IgD-negative memory B cell (primary cell): ENCODE measurements at regions not wholly inside any gene's neighbourhood (a gene's known extent, or its start where the extent isn't known, plus 50 kb on each side); places are given as distances from the start of the nearest gene placed in this dataset.
A peak's percentile ranks its signal among the peaks of the same experiment; 100 is the strongest.

Experiments
- H3K27ac Mint-ChIP-seq, 3 donors: one replicate each; pipeline ENCODE4 v1.8.0; 2020 to 2022; ENCODE audit warnings: mild to moderate bottlenecking in 3 of 3, mixed read lengths in 3 of 3, moderate library complexity in 1 of 3
- H3K27me3 Mint-ChIP-seq: one replicate; pipeline ENCODE4 v1.8.0; 2021; ENCODE audit warnings: mixed read lengths
- H3K36me3 Mint-ChIP-seq: one replicate; pipeline ENCODE4 v1.8.0; 2020; ENCODE audit warnings: mild to moderate bottlenecking, mixed read lengths
- H3K4me1 Mint-ChIP-seq, 3 donors: one replicate each; pipeline ENCODE4 v1.8.0; 2020 to 2022; ENCODE audit warnings: mixed read lengths in 3 of 3, mild to moderate bottlenecking in 1 of 3
- H3K4me3 Mint-ChIP-seq, 4 donors: one replicate each; pipeline ENCODE4 v1.8.0; 2020 to 2022; ENCODE audit warnings: mild to moderate bottlenecking in 4 of 4, mixed read lengths in 4 of 4, moderate library complexity in 3 of 4
- H3K9me3 Mint-ChIP-seq, 3 donors: one replicate each; pipeline ENCODE4 v1.8.0; 2020 to 2021; ENCODE audit warnings: mixed read lengths in 3 of 3, mild to moderate bottlenecking in 1 of 3

DNA sequence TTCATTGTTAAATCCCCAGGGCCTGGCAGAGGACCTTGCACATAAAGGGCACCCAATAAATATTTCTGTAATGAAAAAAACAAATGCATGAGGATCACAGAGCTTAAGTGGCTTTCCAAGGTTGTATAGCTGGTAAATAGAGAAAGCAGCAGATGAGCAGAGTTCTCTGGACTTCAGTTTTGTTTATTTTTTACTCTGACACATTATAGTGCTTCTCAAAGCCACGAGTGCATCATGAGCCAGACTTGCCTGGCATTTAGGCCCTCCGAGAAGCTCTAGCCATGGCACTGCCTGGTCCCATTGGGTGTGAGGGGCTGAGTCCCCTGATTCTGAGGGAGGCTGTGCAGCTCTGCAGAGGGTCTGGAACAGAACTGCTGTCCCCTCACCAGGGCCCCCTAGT lies 87.2 kb upstream of the ZNF32 start:
- Mint-ChIP-seq H3K4me1 (no peaks in the 10 kb centered on the region), H3K36me3 (no peaks in the 10 kb centered on the region), H3K9me3 (peaks cover 0 to 2% (median 0%) of the 10 kb centered on the region in 3 donors), H3K27me3 (peaks cover 3% of the 10 kb centered on the region), H3K27ac (no peak overlapping the region), H3K4me3 (peak overlapping the region in 1 of 4 donors; percentile 19)

DNA sequence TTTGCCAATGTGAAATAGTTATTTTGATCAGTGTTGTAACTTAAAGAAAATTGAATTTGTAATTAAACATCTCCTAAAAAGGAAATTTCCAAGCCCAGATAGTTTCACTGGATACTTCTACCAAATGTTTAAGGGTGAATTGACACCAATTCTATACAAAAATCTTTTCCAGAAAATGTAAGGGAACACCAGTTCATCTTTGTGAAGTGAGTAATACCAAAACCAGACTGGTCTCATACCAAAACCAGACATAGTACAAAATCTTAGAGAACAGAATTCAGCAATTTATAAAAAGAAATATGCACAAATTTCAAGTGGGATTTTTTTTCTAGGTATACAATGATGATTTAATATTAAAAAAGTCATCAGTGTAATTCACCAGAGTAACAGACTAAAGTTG lies 86.0 kb upstream of the ZNF32 start:
- peaks cover 0 to 6% (median 3%) of the 10 kb centered on the region in 3 donors for H3K9me3 Mint-ChIP-seq
- no peaks in the 10 kb centered on the region for H3K36me3 Mint-ChIP-seq
- peaks cover 3% of the 10 kb centered on the region for H3K27me3 Mint-ChIP-seq
- no peaks in the 10 kb centered on the region for H3K4me1 Mint-ChIP-seq
- H3K4me3 Mint-ChIP-seq = no peak overlapping the region
- H3K27ac Mint-ChIP-seq = no peak overlapping the region

DNA sequence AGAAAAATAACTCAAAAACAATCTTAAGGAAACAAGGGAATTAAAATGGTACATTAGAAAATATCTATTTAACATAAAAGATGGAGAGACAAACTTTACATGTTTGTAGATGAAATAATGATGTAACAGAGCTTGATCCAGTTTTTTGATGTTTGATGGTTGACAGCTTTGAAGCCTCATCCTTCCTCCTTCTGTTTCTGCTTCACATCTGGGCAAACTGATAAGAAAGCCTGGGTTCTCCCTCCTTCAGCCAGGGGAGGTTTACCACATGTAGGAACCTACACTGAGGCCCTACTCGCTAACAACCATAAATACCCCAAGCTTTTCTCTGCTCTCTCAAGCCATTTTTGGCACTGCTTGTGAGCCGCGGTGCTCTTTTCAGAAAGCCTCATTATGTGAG lies 82.8 kb upstream of the ZNF32 start:
- Mint-ChIP-seq H3K27ac (no peak overlapping the region), H3K4me1 (no peaks in the 10 kb centered on the region), H3K36me3 (no peaks in the 10 kb centered on the region), H3K27me3 (peaks cover 3% of the 10 kb centered on the region), H3K4me3 (no peak overlapping the region), H3K9me3 (peaks cover 7 to 21% (median 15%) of the 10 kb centered on the region in 3 donors)

DNA sequence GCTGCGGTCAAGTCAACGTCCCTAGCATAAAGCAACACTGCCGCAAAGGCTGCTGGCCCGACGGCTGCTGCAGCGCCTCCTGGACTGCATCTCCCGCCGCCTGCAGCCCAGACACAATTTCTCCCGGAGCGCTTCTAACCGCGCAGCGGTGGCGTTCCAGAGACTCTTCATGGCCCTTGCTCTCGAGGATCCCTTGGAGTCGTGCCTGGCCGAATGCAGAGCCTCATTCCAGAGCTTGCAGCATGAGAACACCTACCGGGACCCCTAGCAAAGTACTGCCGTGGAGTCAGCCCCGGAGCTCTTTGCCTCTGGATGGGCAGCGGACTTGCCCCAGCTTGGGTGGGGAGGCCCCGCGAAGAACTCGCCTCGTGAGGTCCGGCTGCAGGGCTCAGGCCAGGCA lies 79.7 kb upstream of the ZNF32 start:
- H3K4me1 Mint-ChIP-seq = no peaks in the 10 kb centered on the region
- H3K27ac Mint-ChIP-seq = no peak overlapping the region
- peaks cover 13 to 32% (median 24%) of the 10 kb centered on the region in 3 donors for H3K9me3 Mint-ChIP-seq

DNA sequence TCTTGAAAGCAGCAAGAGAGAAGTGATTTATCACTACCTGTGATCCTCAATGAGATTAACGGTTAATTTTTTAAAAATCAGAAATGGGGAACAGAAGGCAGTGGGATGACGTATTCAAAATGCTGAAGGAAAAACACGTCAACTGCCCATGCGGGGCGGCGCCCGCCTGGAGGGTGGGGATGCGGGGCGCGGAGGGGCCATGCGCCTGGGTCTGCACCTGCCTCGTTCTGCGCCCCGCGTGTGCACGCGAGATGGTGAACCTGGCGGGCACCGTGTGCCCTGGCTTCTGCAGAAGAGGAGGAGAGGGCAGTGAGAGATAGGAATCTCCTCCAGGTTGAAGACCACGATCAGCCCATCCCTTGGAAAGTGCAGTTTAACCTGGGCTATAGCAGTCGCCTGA lies 79.3 kb upstream of the ZNF32 start:
- Mint-ChIP-seq H3K27me3 (peaks cover 3% of the 10 kb centered on the region), H3K36me3 (no peaks in the 10 kb centered on the region), H3K27ac (no peak overlapping the region), H3K4me1 (no peaks in the 10 kb centered on the region), H3K4me3 (no peak overlapping the region), H3K9me3 (peaks cover 13 to 35% (median 24%) of the 10 kb centered on the region in 3 donors)

More for the DNA sequence above, 79.7 kb upstream of the ZNF32 start:
- H3K36me3 Mint-ChIP-seq = no peaks in the 10 kb centered on the region
- peaks cover 3% of the 10 kb centered on the region for H3K27me3 Mint-ChIP-seq
- H3K4me3 Mint-ChIP-seq = no peak overlapping the region

DNA sequence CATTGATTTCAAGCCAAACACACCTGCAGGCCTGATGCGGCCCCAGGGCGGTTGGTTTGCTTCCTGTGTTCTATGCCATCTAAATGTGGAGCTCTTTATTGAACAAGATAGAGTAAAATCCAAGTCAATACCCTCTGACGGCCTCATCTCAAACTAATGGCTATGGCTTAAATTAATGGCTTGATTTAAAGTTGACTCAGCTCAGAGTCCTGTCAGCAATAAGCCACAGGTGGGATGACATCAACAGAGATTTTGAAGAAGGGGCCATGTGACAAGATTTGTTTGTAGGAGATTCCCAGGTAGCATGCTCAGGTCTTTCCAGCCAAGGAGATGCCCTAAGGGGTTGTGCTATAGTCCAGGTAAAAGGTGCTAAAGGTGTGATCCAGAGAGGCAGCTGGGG lies 66.7 kb upstream of the ZNF32 start:
- Mint-ChIP-seq H3K4me1 (no peaks in the 10 kb centered on the region), H3K9me3 (peaks cover 0 to 12% (median 1%) of the 10 kb centered on the region in 3 donors), H3K27me3 (peaks cover 4% of the 10 kb centered on the region), H3K4me3 (no peak overlapping the region), H3K27ac (no peak overlapping the region), H3K36me3 (no peaks in the 10 kb centered on the region)

DNA sequence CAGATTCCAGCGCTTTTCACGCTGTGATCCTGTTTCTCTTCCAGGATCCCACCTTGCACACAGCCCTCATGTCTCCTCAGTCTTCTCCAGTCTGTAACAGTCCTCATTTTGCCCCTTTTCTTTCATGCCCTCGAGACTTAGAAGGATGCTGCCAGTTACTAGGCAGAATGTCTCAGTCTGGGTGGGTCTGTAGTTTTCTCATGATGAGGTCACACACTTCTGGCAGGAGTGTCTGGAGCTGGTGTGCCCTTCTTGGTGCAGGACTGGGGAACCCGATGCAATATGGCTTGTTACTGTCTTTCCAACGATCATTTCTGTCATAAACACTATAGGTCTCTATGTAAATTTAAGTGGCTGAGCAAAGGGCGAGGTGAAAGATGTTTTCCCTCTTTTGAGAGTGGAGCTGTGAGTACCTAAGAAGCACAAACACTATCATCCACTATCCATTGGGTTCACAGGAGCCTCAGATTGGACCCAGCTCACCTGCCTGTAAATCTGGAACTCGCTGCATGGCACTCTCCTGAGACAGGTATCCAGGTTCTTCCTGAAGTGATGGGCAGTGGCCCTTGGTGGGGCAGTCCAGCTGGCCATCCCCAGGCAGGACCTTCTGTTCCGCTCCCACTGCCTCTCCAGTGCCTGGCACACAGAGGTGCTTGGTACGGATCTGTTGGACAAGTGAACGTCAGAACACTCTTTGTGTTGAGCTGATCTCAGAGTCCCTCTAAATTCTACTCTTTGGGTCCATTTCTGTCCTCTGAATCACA lies 64.3 kb upstream of the ZNF32 start:
- no peaks in the 10 kb centered on the region for H3K4me1 Mint-ChIP-seq

DNA sequence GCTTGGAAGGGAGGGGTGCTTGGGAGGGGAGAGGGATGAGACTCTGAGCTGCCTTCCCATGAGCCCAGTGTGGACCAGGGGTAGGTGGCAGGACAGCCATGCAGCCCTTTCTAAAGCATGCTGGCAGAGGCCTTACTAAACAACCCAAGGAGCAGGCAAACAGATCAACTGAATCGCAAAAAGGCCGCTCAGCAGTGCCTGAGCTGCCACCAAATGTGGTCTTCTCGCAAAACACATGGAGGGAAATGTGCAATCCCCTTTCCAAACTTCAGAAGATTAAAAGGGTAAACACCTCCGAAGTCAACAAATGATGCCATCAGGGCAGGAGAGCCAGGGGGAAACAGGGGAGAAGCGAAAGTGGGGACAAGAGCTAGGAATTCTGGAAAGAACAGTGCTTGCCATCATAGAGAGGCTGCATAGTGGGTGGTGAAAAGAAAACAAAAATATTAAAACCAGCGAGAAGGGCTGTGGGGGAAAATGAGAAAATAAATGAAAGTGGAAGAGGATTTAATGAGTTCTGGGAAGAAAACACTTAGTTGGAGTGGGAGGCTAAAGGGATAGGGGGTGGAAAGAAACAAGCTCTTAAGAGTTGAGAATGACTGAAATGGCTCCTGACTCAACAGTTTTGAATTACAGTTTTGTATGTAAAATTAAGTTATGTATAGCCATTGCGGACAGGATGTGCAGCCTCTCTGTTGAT lies 62.2 kb upstream of the ZNF32 start:
- H3K27me3 Mint-ChIP-seq = peaks cover 4% of the 10 kb centered on the region
- peaks cover 2% of the 10 kb centered on the region for H3K36me3 Mint-ChIP-seq
- H3K4me3 Mint-ChIP-seq = no peak overlapping the region
- H3K4me1 Mint-ChIP-seq = no peaks in the 10 kb centered on the region
- peaks cover 0 to 2% (median 0%) of the 10 kb centered on the region in 3 donors for H3K9me3 Mint-ChIP-seq
- no peak overlapping the region for H3K27ac Mint-ChIP-seq

More for the DNA sequence above, 64.3 kb upstream of the ZNF32 start:
- peaks cover 0 to 4% (median 1%) of the 10 kb centered on the region in 3 donors for H3K9me3 Mint-ChIP-seq
- H3K27ac Mint-ChIP-seq = no peak overlapping the region
- no peaks in the 10 kb centered on the region for H3K36me3 Mint-ChIP-seq
- no peak overlapping the region for H3K4me3 Mint-ChIP-seq
- H3K27me3 Mint-ChIP-seq = peaks cover 4% of the 10 kb centered on the region

DNA sequence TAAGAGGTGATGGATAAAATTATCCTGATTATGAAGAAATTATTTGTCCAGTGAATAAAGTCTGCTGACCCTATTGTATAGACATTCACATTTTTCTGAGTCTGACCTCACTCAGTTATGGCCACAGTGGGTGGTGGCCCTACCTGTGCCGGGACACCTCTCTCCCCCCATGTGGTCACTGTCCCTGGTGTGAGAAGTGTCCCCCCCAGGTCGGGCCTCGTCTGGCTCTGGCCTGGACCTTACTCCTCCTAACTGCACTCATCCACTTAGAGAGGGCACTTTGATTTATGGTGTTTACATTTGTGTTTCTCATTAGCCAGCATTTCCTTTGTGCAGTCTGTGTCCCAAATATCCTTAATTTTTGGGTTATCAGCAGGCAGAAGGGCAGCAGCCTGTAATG lies 59.6 kb upstream of the ZNF32 start:
- Mint-ChIP-seq H3K4me1 (no peaks in the 10 kb centered on the region), H3K27ac (no peak overlapping the region), H3K9me3 (peaks cover 0 to 2% (median 0%) of the 10 kb centered on the region in 3 donors), H3K4me3 (no peak overlapping the region), H3K27me3 (peaks cover 1% of the 10 kb centered on the region), H3K36me3 (peaks cover 2% of the 10 kb centered on the region)

DNA sequence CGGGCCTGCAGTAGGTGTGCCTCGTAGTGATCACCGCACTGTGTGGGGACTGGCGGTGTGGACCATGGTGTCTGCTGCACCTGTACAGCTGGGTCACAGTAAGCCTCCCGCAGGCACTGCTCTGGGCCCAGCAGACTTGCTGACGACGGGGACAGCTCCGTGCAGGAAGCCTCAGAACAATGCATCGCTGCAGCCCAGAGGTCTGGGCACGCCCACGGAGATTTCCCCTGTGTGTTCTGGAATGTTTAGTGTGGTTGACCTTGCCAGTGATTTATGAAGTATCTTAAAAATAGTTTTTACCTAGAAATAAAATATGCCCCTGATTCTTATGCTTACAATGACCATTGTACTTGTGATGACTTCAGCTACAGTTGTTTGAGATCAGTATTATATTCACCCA lies 59.1 kb upstream of the ZNF32 start:
- no peaks in the 10 kb centered on the region for H3K4me1 Mint-ChIP-seq
- H3K27me3 Mint-ChIP-seq = peaks cover 1% of the 10 kb centered on the region
- no peak overlapping the region for H3K27ac Mint-ChIP-seq
- H3K9me3 Mint-ChIP-seq = peaks cover 0 to 2% (median 0%) of the 10 kb centered on the region in 3 donors
- peaks cover 2% of the 10 kb centered on the region for H3K36me3 Mint-ChIP-seq
- no peak overlapping the region for H3K4me3 Mint-ChIP-seq

DNA sequence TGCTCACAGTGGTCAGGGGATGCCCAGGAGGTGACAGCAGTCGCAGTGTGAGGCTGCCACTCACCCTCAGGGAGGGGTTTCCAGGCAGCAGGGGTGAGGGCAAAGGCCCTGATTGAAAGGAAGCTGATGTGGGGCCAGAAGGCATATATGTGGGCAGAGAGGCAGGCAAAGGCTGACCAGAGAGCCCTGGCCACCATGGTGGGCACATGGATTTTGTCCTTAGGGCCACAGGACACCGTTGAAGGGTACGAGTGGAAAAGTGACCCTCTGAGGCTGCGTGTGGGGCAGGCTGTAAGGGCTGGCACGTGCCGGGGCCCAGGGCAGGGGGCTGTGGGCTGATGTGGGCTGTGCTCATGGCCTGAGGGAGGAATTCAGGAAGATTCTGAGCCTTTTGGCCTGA lies 57.5 kb upstream of the ZNF32 start:
- H3K27ac Mint-ChIP-seq = no peak overlapping the region
- H3K36me3 Mint-ChIP-seq = peaks cover 2% of the 10 kb centered on the region
- peaks cover 1% of the 10 kb centered on the region for H3K27me3 Mint-ChIP-seq
- H3K4me1 Mint-ChIP-seq = no peaks in the 10 kb centered on the region
- H3K9me3 Mint-ChIP-seq = peaks cover 0 to 2% (median 0%) of the 10 kb centered on the region in 3 donors
- H3K4me3 Mint-ChIP-seq = no peak overlapping the region

DNA sequence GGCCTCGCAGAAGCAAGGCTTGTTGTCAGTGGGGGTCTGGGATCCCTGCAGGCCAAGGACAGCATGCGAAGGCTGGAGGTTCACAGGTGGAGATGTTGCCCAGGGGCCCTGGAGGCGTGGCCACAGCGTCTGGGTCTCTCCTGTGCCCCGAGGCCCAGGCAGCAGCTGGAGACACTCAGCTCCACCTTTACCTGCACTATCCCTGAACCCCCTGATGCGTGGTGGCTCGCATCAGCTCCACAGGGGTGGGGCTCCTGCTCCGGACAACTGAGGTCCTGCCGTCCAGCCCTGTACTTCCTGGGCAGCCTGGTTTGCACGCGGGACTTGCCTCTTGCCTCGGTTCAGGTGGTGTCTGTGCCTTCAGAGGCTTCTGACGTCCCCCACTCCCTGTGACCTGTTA lies 54.6 kb upstream of the ZNF32 start:
- H3K27ac Mint-ChIP-seq = no peak overlapping the region
- H3K9me3 Mint-ChIP-seq = peaks cover 0 to 2% (median 0%) of the 10 kb centered on the region in 3 donors
- no peak overlapping the region for H3K4me3 Mint-ChIP-seq
- peaks cover 2% of the 10 kb centered on the region for H3K36me3 Mint-ChIP-seq
- H3K27me3 Mint-ChIP-seq = peaks cover 6% of the 10 kb centered on the region
- peaks cover 0 to 1% (median 0%) of the 10 kb centered on the region in 3 donors for H3K4me1 Mint-ChIP-seq

DNA sequence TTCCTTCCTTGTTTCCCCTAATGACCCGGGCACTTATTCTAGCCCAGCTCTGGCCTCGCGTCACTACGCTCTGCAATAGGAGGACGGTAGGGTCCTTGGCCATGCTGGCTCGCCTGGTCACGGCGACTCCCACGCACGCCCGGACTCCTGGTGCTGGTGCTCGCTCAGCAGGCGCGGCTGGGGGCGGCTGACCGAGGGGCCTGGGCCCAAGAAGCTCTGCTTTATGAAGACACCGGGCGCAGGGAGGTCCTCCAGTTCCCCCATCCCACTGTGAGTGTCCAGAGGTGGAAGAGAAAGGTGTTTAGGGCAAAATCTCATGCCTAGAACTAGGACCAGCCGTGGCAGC lies 54.2 kb upstream of the ZNF32 start:
- peaks cover 2% of the 10 kb centered on the region for H3K36me3 Mint-ChIP-seq
- H3K27ac Mint-ChIP-seq = no peak overlapping the region
- H3K4me1 Mint-ChIP-seq = peaks cover 0 to 1% (median 0%) of the 10 kb centered on the region in 3 donors
- H3K9me3 Mint-ChIP-seq = peaks cover 0 to 2% (median 0%) of the 10 kb centered on the region in 3 donors
- H3K27me3 Mint-ChIP-seq = peaks cover 6% of the 10 kb centered on the region
- no peak overlapping the region for H3K4me3 Mint-ChIP-seq

DNA sequence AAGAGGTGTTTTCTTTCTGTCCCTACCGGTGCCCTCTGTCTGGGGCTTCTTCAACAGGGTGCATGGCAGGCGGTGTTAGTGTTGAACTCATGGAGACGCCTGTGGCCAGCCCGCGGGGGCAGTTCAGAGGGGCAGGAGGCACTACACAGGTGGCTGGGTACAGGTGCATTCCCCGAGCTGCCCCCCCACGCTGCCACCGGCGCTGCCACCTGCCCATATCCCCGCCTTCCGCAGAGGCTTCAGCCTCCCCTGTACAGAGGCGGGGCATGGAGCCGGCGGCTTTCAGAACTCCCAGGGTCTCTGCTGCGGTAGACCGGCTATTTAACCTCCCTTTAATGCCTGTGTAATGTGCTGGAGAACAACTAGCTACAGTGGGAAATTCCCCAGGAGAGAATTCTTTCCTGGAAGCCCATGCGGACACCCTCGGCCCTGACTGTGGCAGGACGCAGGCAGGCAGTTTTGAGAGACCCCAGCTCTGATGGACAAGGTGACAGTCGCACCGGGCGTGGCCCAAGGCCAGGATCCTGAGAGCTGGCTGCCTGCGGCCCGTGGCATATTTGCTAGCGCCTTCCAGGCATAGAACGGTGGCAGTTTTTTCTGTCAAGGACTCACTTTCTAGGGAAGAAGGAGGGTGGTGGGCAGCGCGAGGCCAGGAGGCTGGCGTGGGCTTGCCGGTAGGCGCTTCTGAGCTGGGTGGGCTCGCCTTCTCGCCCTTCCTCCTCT lies 53.7 kb upstream of the ZNF32 start:
- H3K27me3 Mint-ChIP-seq = peaks cover 6% of the 10 kb centered on the region
- H3K9me3 Mint-ChIP-seq = peaks cover 0 to 2% (median 0%) of the 10 kb centered on the region in 3 donors
- peaks cover under 1% of the 10 kb centered on the region for H3K36me3 Mint-ChIP-seq
- H3K4me1 Mint-ChIP-seq = peaks cover 0 to 1% (median 0%) of the 10 kb centered on the region in 3 donors
- no peak overlapping the region for H3K27ac Mint-ChIP-seq
- H3K4me3 Mint-ChIP-seq = no peak overlapping the region

DNA sequence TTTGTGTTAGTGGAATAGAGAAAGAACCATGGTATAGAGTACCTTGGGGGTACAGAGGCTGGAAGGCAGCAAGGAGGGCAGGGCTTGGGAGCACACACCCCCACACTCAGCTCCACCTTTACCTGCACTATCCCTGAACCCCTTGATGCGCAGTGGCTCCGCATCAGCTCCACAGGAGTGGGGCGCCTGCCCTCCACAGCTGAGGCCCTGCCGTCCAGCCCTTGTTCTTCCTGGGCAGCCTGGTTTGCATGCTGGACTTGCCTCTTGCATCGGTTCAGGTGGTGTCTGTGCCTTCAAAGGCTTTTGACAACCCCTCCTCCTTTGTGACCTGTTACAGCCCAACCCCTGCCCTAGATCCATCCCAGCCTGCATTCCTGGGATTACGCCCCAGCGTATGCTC lies 52.6 kb upstream of the ZNF32 start:
- Mint-ChIP-seq H3K27me3 (peaks cover 6% of the 10 kb centered on the region), H3K36me3 (no peaks in the 10 kb centered on the region), H3K27ac (no peak overlapping the region), H3K4me1 (peaks cover 0 to 1% (median 0%) of the 10 kb centered on the region in 3 donors), H3K9me3 (no peaks in the 10 kb centered on the region), H3K4me3 (no peak overlapping the region)
